ENCODE measurements at regions not wholly inside any gene's neighbourhood (a gene's known extent, or its start where the extent isn't known, plus 50 kb on each side); places are given as distances from the start of the nearest gene placed in this dataset.

- no peak for TF ChIP-seq POLR2A (IDR thresholded peaks at IDR 0.05)
- TF ChIP-seq CTCF (IDR thresholded peaks at IDR 0.05), result no peak
- DNase-seq (ENCODE audit: low spot score in 2 of 2), result no peak
- intact Hi-C loops (cut with DNase I; ENCODE audit: low total_unique reads), result no loop called here
- H3K4me3 ChIP-seq (ENCODE audit: low read depth, poor library complexity, severe bottlenecking), result no peak overlapping the region
- 66 to 74% methylated on average over 2 of the region's 2 CpGs for WGBS, 2 donors
Observed at GRCh38 chr13:69553976-69554375, 553.6 kb upstream of the ATXN8OS start.

GRCh38 chr13:69551193-69551592, 556.4 kb upstream of the ATXN8OS start:
- no peak for DNase-seq (ENCODE audit: low spot score in 2 of 2)
- 93 to 94% methylated on average over 2 of the region's 2 CpGs for WGBS, 2 donors

GRCh38 chr13:69547780-69548179, 559.8 kb upstream of the ATXN8OS start:
- 70 to 91% methylated on average over 2 of the region's 2 CpGs for WGBS, 2 donors
- intact Hi-C loops (cut with DNase I; ENCODE audit: low total_unique reads), result no loop called here
- no peak overlapping the region for H3K4me3 ChIP-seq (ENCODE audit: low read depth, poor library complexity, severe bottlenecking)
- no peak for DNase-seq (ENCODE audit: low spot score in 2 of 2)
- no peak for TF ChIP-seq POLR2A (IDR thresholded peaks at IDR 0.05)
- no peak for TF ChIP-seq CTCF (IDR thresholded peaks at IDR 0.05)

More at GRCh38 chr13:69551193-69551592, 556.4 kb upstream of the ATXN8OS start:
- TF ChIP-seq POLR2A (IDR thresholded peaks at IDR 0.05), result no peak
- intact Hi-C loops (cut with DNase I; ENCODE audit: low total_unique reads), result no loop called here
- H3K4me3 ChIP-seq (ENCODE audit: low read depth, poor library complexity, severe bottlenecking), result no peak overlapping the region

GRCh38 chr13:69545551-69545950, 562.1 kb upstream of the ATXN8OS start:
- intact Hi-C loops (cut with DNase I; ENCODE audit: low total_unique reads), result no loop called here
- DNase-seq (ENCODE audit: low spot score in 2 of 2), result no peak
- WGBS, 2 donors, result 10 to 12% methylated on average over 1 of the region's 1 CpG

GRCh38 chr13:69524459-69525150, 583.0 kb upstream of the ATXN8OS start:
- 36 to 44% methylated on average over 2 of the region's 2 CpGs for WGBS, 2 donors
- no peak overlapping the region for H3K4me3 ChIP-seq (ENCODE audit: low read depth, poor library complexity, severe bottlenecking)
- intact Hi-C loops (cut with DNase I; ENCODE audit: low total_unique reads), result no loop called here
- DNase-seq (ENCODE audit: low spot score in 2 of 2), result no peak
- TF ChIP-seq POLR2A (IDR thresholded peaks at IDR 0.05) (no peak), CTCF (IDR thresholded peaks at IDR 0.05) (no peak)

More at GRCh38 chr13:69545551-69545950, 562.1 kb upstream of the ATXN8OS start:
- no peak for TF ChIP-seq CTCF (IDR thresholded peaks at IDR 0.05)
- TF ChIP-seq POLR2A (IDR thresholded peaks at IDR 0.05), result no peak
- no peak overlapping the region for H3K4me3 ChIP-seq (ENCODE audit: low read depth, poor library complexity, severe bottlenecking)

GRCh38 chr13:69496981-69497380, 610.6 kb upstream of the ATXN8OS start:
- DNase-seq (ENCODE audit: low spot score in 2 of 2), result no peak
- whole genome bisulfite sequencing, 2 donors, result 74 to 79% methylated on average over 2 of the region's 2 CpGs
- TF ChIP-seq CTCF (IDR thresholded peaks at IDR 0.05) (no peak), POLR2A (IDR thresholded peaks at IDR 0.05) (no peak)
- no peak overlapping the region for H3K4me3 ChIP-seq (ENCODE audit: low read depth, poor library complexity, severe bottlenecking)
- intact Hi-C loops (cut with DNase I; ENCODE audit: low total_unique reads), result no loop called here

Data from lower leg skin (tissue), 4 donors.